GM13976 (cell line): ENCODE measurements at regions not wholly inside any gene's neighbourhood (a gene's known extent, or its start where the extent isn't known, plus 50 kb on each side); places are given as distances from the start of the nearest gene placed in this dataset.

Experiments used
- DNase-seq: peaks from one replicate; pipeline ENCODE4 v3.0.0; 2012; ENCODE audit warnings: low spot score
- in situ Hi-C: fragments of 300-500 bp; cut with MboI; formaldehyde crosslinking; loops from one replicate; pipeline ENCODE4 v1.12.0; 2022; ENCODE audit warnings: low sequenced_read_pairs, mixed read lengths, inconsistent platforms; ENCODE audit not compliant: unreplicated experiment
- TF ChIP-seq, protein P1 (sequence below): IDR thresholded peaks from 2 replicates; pipeline ENCODE4 v1.5.1; 2012; ENCODE audit warnings: borderline replicate concordance, mild to moderate bottlenecking; ENCODE audit not compliant: insufficient read depth; ENCODE audit errors: extremely low read depth, missing control alignments, control extremely low read depth

DNA sequence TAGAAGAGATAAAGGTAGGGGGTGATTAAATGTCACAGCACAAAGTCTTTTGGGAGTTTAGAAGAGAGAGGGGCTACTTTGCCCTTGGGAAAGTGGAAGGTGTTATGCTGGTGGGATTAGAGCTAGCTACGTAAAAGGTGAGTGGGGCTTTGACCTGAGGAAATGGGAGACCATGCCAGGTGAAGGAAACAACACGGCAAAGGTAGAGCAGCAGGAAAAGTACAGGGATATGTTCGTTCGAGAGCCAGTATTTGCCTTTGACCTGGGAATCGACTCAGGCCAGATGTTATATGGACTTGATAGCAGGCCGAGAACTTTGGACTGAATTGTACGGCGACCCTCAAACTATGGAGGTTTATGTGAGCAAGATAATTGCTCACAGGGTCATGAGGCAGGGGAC lies 55.7 kb upstream of the ACKR3 start:
- in situ Hi-C loops = loop anchor here (10.0 to 25.0 kb wide), 2 partner anchors 51 to 548 kb away; partner anchors contain the start of gene ACKR3
- no peak for DNase-seq
- TF ChIP-seq, protein P1, sequence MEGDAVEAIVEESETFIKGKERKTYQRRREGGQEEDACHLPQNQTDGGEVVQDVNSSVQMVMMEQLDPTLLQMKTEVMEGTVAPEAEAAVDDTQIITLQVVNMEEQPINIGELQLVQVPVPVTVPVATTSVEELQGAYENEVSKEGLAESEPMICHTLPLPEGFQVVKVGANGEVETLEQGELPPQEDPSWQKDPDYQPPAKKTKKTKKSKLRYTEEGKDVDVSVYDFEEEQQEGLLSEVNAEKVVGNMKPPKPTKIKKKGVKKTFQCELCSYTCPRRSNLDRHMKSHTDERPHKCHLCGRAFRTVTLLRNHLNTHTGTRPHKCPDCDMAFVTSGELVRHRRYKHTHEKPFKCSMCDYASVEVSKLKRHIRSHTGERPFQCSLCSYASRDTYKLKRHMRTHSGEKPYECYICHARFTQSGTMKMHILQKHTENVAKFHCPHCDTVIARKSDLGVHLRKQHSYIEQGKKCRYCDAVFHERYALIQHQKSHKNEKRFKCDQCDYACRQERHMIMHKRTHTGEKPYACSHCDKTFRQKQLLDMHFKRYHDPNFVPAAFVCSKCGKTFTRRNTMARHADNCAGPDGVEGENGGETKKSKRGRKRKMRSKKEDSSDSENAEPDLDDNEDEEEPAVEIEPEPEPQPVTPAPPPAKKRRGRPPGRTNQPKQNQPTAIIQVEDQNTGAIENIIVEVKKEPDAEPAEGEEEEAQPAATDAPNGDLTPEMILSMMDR = no peak

DNA sequence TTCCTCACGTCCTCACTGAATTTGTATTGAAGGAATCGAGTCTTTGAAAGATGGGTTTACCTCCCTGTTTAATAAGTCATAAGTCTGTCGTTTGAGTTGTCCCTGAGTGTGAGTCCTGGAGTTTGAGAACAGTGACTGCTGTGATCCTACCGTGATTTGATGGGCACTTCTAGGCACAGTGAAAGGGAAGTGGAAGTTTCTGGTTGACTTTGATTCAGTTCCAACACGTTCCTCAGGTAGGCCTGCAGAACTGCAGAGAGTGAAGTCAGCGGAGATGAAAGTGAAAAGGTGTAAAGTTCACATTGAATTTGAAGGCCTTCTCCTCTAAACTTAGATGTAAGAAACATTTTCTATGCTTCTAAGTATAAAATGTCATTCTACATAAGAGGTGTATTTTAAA lies 52.9 kb upstream of the ACKR3 start:
- TF ChIP-seq, protein P1 = no peak
- DNase-seq = no peak
- in situ Hi-C loops = loop anchor here (10.0 to 25.0 kb wide), 2 partner anchors 48 to 546 kb away; partner anchors contain the start of gene ACKR3

DNA sequence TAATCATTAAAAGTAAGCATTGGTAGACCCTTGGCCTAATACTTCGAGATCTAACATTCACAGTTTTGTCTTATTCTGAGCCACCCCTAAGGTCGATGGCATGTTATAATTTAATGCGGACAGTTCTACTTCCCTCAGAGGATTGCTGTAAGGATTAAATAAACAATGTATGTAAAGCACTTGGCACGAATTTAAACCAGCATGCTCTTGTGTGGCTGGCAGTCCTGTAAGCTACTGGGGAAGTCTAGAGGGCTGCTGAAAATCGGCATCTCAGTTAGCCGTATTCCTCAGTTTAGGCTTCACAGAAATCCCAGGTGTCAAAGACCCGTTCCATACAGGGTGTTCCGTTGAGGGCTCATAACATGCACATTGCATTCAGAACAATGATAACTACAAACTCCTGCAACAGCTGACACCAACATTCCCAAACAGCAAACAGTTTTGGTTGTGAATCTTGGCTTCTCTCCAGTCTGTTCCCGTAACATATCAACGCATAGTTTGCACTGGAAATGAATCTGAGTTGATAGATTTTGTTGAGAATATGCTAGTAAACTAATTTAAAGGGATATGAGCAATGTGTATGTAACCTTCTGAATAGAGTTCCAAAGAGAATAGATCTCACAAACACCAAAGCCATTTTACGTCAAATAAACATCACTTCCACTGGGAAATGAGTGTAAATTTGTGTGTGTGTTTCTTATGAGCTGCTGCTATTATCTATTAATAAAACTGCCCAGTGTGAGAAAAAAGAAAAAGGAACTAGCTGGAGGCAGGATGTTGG lies 52.2 kb upstream of the ACKR3 start:
- in situ Hi-C loops = loop anchor here (10.0 to 25.0 kb wide), 2 partner anchors 47 to 545 kb away; partner anchors contain the start of gene ACKR3
- TF ChIP-seq, protein P1 = no peak
- DNase-seq = no peak
